ENCODE measurements at regions not wholly inside any gene's neighbourhood (a gene's known extent, or its start where the extent isn't known, plus 50 kb on each side); places are given as distances from the start of the nearest gene placed in this dataset.
"Not testable (repeated sequence)": the region's sequence is repeated elsewhere in the genome, so short reads cannot be mapped to it uniquely, and the experiment has no call there.

DNA sequence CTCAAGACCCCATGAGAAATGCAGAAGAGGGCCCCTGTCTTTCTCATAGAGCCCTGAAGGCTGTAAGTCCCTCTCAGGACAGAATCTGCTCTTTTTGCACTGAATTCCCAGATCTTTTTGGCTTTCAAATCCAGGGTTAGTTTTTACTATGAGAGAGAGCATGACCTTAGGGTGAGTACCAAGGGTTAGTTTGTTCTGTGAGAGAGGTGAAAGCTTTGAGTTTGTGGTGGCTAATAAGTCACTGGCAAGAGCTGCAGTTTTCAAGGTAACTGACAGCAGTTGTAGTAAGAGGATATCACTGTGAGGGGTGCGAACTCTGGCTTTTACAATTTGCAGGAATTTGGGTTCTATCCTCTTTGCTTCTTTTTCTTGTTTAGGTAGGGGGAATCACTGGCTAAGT lies 248.4 kb upstream of the KCNH7 start:
- no peak overlapping the region for H2AFZ ChIP-seq (ENCODE audit: low read depth)
- H3K9ac ChIP-seq, result no peak overlapping the region
- TF ChIP-seq, protein P1, sequence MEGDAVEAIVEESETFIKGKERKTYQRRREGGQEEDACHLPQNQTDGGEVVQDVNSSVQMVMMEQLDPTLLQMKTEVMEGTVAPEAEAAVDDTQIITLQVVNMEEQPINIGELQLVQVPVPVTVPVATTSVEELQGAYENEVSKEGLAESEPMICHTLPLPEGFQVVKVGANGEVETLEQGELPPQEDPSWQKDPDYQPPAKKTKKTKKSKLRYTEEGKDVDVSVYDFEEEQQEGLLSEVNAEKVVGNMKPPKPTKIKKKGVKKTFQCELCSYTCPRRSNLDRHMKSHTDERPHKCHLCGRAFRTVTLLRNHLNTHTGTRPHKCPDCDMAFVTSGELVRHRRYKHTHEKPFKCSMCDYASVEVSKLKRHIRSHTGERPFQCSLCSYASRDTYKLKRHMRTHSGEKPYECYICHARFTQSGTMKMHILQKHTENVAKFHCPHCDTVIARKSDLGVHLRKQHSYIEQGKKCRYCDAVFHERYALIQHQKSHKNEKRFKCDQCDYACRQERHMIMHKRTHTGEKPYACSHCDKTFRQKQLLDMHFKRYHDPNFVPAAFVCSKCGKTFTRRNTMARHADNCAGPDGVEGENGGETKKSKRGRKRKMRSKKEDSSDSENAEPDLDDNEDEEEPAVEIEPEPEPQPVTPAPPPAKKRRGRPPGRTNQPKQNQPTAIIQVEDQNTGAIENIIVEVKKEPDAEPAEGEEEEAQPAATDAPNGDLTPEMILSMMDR (conservative IDR thresholded peaks at IDR 0.05; ENCODE audit: low read depth, low read length), result no peak
- H3K27ac ChIP-seq, result no peak overlapping the region
- no peak overlapping the region for H3K4me2 ChIP-seq
- no peaks in the 10 kb centered on the region for H3K4me1 ChIP-seq (ENCODE audit: low read depth, poor library complexity, severe bottlenecking)
- no peaks in the 10 kb centered on the region for H3K27me3 ChIP-seq (ENCODE audit: insufficient read depth, low read depth)
- no peaks in the 10 kb centered on the region for H3K36me3 ChIP-seq (ENCODE audit: insufficient read depth)
- no peak overlapping the region for H3K4me3 ChIP-seq (IDR thresholded peaks at IDR 0.05; ENCODE audit: insufficient read depth, low read depth, low read length)
- no peaks in the 10 kb centered on the region for H4K20me1 ChIP-seq (ENCODE audit: insufficient read depth)
- H3K79me2 ChIP-seq (ENCODE audit: insufficient read depth, low read depth), result no peaks in the 10 kb centered on the region

DNA sequence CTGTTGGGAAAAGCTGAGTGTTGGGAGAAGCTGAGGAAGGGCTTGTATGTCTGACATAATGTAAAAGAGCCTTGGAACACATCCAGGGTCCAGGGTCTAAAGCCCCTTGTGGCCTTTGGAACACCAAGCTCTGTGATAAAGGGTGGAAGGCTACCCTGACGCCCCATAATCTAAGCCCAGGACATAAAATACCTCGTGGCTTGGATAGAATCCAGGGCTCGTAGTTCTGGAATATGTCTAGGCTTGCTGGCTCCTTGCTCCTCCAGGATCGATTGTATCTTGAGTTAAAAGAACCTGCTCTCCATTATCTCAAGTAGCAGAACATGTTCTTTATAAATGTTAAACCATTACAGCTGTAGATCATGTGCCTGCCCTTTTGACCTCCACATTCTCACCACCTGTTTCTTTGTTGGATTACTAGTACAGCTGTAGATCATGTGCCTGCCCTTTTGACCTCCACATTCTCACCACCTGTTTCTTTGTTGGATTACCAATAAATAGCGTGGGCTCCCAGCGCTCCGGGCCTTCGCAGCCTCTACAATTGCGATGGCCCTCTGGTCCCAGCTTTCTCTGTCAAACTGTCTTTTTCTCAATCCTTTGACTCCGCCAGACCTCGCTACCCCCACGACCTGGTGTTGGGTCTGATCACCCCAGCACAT lies 246.9 kb upstream of the KCNH7 start:
- not testable (repeated sequence) for H4K20me1 ChIP-seq (ENCODE audit: insufficient read depth); H3K27ac ChIP-seq; H3K9ac ChIP-seq; H3K4me3 ChIP-seq (IDR thresholded peaks at IDR 0.05; ENCODE audit: insufficient read depth, low read depth, low read length); H3K4me2 ChIP-seq; H3K4me1 ChIP-seq (ENCODE audit: low read depth, poor library complexity, severe bottlenecking); H3K79me2 ChIP-seq (ENCODE audit: insufficient read depth, low read depth); H2AFZ ChIP-seq (ENCODE audit: low read depth); H3K27me3 ChIP-seq (ENCODE audit: insufficient read depth, low read depth); H3K36me3 ChIP-seq (ENCODE audit: insufficient read depth)

DNA sequence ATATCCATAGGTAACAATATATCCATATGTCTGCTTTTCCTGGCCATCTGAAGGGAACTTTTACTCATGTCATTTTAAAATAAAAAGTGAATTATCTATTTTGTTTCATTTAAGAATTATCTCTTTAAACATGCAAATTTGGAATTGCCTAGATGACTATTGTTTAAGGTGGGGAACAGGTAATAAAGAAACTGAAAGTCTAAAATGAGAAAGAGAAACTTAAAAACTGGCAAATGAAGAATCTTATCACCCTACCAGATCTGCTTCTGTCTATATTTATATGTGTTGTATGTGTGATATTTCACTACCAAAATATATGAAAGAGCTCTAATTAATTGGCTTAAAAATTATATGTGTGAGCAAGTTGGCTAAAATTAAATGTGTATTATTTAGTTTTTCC lies 243.2 kb upstream of the KCNH7 start:
- Histone ChIP-seq H3K4me3 (IDR thresholded peaks at IDR 0.05; ENCODE audit: insufficient read depth, low read depth, low read length) (no peak overlapping the region), H3K9ac (no peak overlapping the region), H3K36me3 (ENCODE audit: insufficient read depth) (no peaks in the 10 kb centered on the region), H3K27ac (no peak overlapping the region), H3K27me3 (ENCODE audit: insufficient read depth, low read depth) (no peaks in the 10 kb centered on the region), H4K20me1 (ENCODE audit: insufficient read depth) (no peaks in the 10 kb centered on the region), H3K4me2 (no peak overlapping the region), H2AFZ (ENCODE audit: low read depth) (no peak overlapping the region), H3K4me1 (ENCODE audit: low read depth, poor library complexity, severe bottlenecking) (no peaks in the 10 kb centered on the region), H3K79me2 (ENCODE audit: insufficient read depth, low read depth) (no peaks in the 10 kb centered on the region)
- TF ChIP-seq, protein P1 (conservative IDR thresholded peaks at IDR 0.05; ENCODE audit: low read depth, low read length), result no peak

DNA sequence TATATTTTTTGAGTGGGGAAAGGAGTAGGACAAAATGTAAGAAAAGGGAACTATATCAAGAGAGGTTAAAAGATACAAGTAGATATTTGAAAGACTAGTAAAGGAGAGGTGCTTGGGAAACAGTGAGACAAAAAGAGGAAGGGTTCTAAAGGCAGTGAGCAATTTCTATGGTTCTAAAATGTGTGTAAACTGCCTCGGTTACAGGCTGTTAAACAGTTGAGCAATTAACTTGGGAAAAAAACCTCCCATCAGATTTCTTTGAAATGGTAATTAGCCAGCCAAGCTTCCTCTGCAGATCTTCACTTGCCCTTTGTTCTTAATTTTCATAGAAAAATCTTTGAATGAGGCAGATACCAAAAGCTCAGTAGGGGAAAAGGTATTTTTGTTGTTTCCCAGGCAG lies 238.7 kb upstream of the KCNH7 start:
- H3K4me3 ChIP-seq (IDR thresholded peaks at IDR 0.05; ENCODE audit: insufficient read depth, low read depth, low read length), result no peak overlapping the region
- H4K20me1 ChIP-seq (ENCODE audit: insufficient read depth), result no peaks in the 10 kb centered on the region
- no peak overlapping the region for H2AFZ ChIP-seq (ENCODE audit: low read depth)
- no peaks in the 10 kb centered on the region for H3K79me2 ChIP-seq (ENCODE audit: insufficient read depth, low read depth)
- H3K9ac ChIP-seq, result no peak overlapping the region
- no peaks in the 10 kb centered on the region for H3K27me3 ChIP-seq (ENCODE audit: insufficient read depth, low read depth)
- H3K4me1 ChIP-seq (ENCODE audit: low read depth, poor library complexity, severe bottlenecking), result no peaks in the 10 kb centered on the region
- no peak overlapping the region for H3K27ac ChIP-seq
- TF ChIP-seq, protein P1 (conservative IDR thresholded peaks at IDR 0.05; ENCODE audit: low read depth, low read length), result no peak
- no peaks in the 10 kb centered on the region for H3K36me3 ChIP-seq (ENCODE audit: insufficient read depth)
- H3K4me2 ChIP-seq, result no peak overlapping the region

DNA sequence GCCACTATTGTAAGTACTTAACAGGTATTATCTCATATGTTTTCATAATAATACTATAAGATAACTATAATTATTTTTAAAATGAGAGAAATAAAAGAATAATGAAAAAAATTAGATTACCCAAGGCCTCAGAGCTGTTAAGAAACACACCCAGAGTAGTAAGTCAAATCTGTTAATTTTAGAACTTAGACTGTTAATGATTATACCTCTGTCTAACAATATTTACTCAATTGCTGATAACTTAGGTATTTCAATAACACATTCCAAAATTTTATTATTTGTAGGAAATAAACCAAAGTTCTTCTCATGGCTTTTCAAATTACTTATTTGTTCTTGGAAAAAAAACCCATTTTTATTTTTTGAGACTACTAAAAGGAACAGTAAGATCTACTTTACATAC lies 227.5 kb upstream of the KCNH7 start:
- no peak overlapping the region for H2AFZ ChIP-seq (ENCODE audit: low read depth)
- H3K9ac ChIP-seq, result no peak overlapping the region
- no peaks in the 10 kb centered on the region for H4K20me1 ChIP-seq (ENCODE audit: insufficient read depth)
- TF ChIP-seq, protein P1 (conservative IDR thresholded peaks at IDR 0.05; ENCODE audit: low read depth, low read length), result no peak
- no peaks in the 10 kb centered on the region for H3K4me1 ChIP-seq (ENCODE audit: low read depth, poor library complexity, severe bottlenecking)
- H3K27me3 ChIP-seq (ENCODE audit: insufficient read depth, low read depth), result no peaks in the 10 kb centered on the region
- H3K4me2 ChIP-seq, result no peak overlapping the region
- H3K36me3 ChIP-seq (ENCODE audit: insufficient read depth), result no peaks in the 10 kb centered on the region
- H3K79me2 ChIP-seq (ENCODE audit: insufficient read depth, low read depth), result no peaks in the 10 kb centered on the region
- no peak overlapping the region for H3K27ac ChIP-seq
- H3K4me3 ChIP-seq (IDR thresholded peaks at IDR 0.05; ENCODE audit: insufficient read depth, low read depth, low read length), result no peak overlapping the region
